Endothelial cell of umbilical vein (primary cell): ENCODE measurements at regions not wholly inside any gene's neighbourhood (a gene's known extent, or its start where the extent isn't known, plus 50 kb on each side); places are given as distances from the start of the nearest gene placed in this dataset.

ENCODE experiments used
- BruUV-seq: library from RNA; stranded (reverse); fragments of 400-500 nt; replicated peaks from 2 replicates; lab custom pipeline; 2021; lab: Mats Ljungman, UMichigan
- CTCF ChIA-PET: fragments of 300-600, 350-600 bp; sonication (Branson Sonifier 250); formaldehyde crosslinking; loops from one replicate; lab custom pipeline; 2021; ENCODE audit warnings: antibody characterized with exemption, inconsistent platforms; lab: Charles Lee
- POLR2A ChIA-PET: fragments of 300-600, 350-600 bp; sonication (Branson Sonifier 250); formaldehyde crosslinking; loops from one replicate; lab custom pipeline; 2021; ENCODE audit warnings: antibody characterized with exemption, inconsistent platforms; lab: Charles Lee
- DNase-seq: peaks from one replicate; pipeline ENCODE4 v3.0.0-alpha.2; 2011; ENCODE audit warnings: low read depth, low spot score
- FAIRE-seq: peaks from 2 replicates; lab custom pipeline; 2011; peaks lifted over from hg19 to GRCh38; lab: Jason Lieb, UNC
- H2AFZ ChIP-seq: 2 replicates; pipeline ENCODE4 v1.6.0; 2012; ENCODE audit warnings: low read depth, low read length, control low read depth, inconsistent platforms
- H3K27ac ChIP-seq: 2 replicates; pipeline ENCODE4 v1.5.1; 2011; ENCODE audit warnings: low read depth, mild to moderate bottlenecking, control low read depth, low read length, moderate library complexity; ENCODE audit not compliant: insufficient read depth
- H3K27me3 ChIP-seq, 2 experiments: 2 replicates each; pipeline versions ENCODE4 v1.6.0 to v1.6.1; 2011; ENCODE audit warnings: low read length in 2 of 2, mixed read lengths in 1 of 2; ENCODE audit not compliant: control insufficient read depth in 2 of 2, insufficient read depth in 2 of 2
- H3K36me3 ChIP-seq, 2 experiments: 2 replicates in 1 of 2; 3 replicates in 1 of 2; pipeline ENCODE4 v1.5.1; 2011; ENCODE audit warnings: low read length in 2 of 2, mild to moderate bottlenecking in 1 of 2, moderate library complexity in 1 of 2; ENCODE audit not compliant: control insufficient read depth in 2 of 2, insufficient read depth in 2 of 2; ENCODE audit errors: extremely low read depth in 1 of 2
- H3K4me1 ChIP-seq: 3 replicates; pipeline ENCODE4 v1.5.1; 2011; ENCODE audit warnings: mild to moderate bottlenecking, low read length; ENCODE audit not compliant: control insufficient read depth, insufficient read depth; ENCODE audit errors: extremely low read depth
- H3K4me2 ChIP-seq: 2 replicates; pipeline ENCODE4 v1.6.1; 2011; ENCODE audit warnings: low read length, control low read depth, mixed read lengths; ENCODE audit not compliant: insufficient read depth
- H3K4me3 ChIP-seq, 3 experiments: fragments of 200-600 bp in 1 of 3; sonication (generic), shearing (Covaris generic) in 1 of 3; replicated peaks in 1 of 3; 2 replicates each; pipeline ENCODE4 v1.5.1; 2011 to 2016; ENCODE audit warnings: control low read depth in 3 of 3, low read length in 3 of 3, mild to moderate bottlenecking in 2 of 3, inconsistent platforms in 1 of 3, low read depth in 1 of 3, moderate library complexity in 1 of 3; ENCODE audit not compliant: insufficient read depth in 1 of 3
- H3K79me2 ChIP-seq: 2 replicates; pipeline ENCODE4 v1.6.0; 2012; ENCODE audit warnings: low read length, inconsistent platforms; ENCODE audit not compliant: control insufficient read depth, insufficient read depth
- H3K9ac ChIP-seq: replicated peaks from 2 replicates; pipeline ENCODE3; 2011; ENCODE audit warnings: low read length, control low read depth; ENCODE audit not compliant: insufficient read depth; ENCODE audit errors: extremely low read depth
- H3K9me1 ChIP-seq: replicated peaks from 3 replicates; pipeline ENCODE4 v1.6.0; 2011; ENCODE audit warnings: mild to moderate bottlenecking, low read length; ENCODE audit not compliant: control insufficient read depth, insufficient read depth; ENCODE audit errors: extremely low read depth
- H3K9me3 ChIP-seq: replicated peaks from 2 replicates; pipeline ENCODE4 v1.5.1; 2012; ENCODE audit warnings: low read length, inconsistent platforms; ENCODE audit not compliant: control insufficient read depth, insufficient read depth
- H4K20me1 ChIP-seq: replicated peaks from 2 replicates; pipeline ENCODE3; 2011; ENCODE audit warnings: mild to moderate bottlenecking, low read length; ENCODE audit not compliant: control insufficient read depth, insufficient read depth; ENCODE audit errors: extremely low read depth
- EZH2 ChIP-seq: IDR thresholded peaks from 2 replicates; pipeline ENCODE4 v1.6.1; 2012; ENCODE audit warnings: borderline replicate concordance, low read depth, mild to moderate bottlenecking, moderate library complexity, low read length, inconsistent platforms; ENCODE audit not compliant: severe bottlenecking
- JUN ChIP-seq: IDR thresholded peaks from 2 replicates; pipeline ENCODE4 v1.6.1; 2011; ENCODE audit warnings: borderline replicate concordance, low read depth; ENCODE audit not compliant: insufficient read length, insufficient read depth
- MYC ChIP-seq: IDR thresholded peaks from one replicate; pipeline ENCODE4 v1.6.1; 2011; ENCODE audit warnings: mild to moderate bottlenecking, low read depth, low read length
- POLR2AphosphoS5 ChIP-seq: IDR thresholded peaks from 2 replicates; pipeline ENCODE4 v1.6.1; 2012; ENCODE audit warnings: low read depth, mild to moderate bottlenecking, control low read depth, low read length, moderate library complexity; ENCODE audit not compliant: insufficient read depth
- dilution Hi-C: fragments of 300-500 bp; cut with MboI; formaldehyde crosslinking; loops from one replicate; pipeline ENCODE4 v1.15.0; 2019; ENCODE audit warnings: low sequenced_read_pairs; ENCODE audit not compliant: extremely low pct_ligation_motif_present
- intact Hi-C: fragments of 100-400 bp; cut with micrococcal nuclease; formaldehyde crosslinking; loops from one replicate; pipeline ENCODE4 v1.10.0; 2022
- TF ChIP-seq, protein P1 (sequence below), 2 donors: IDR thresholded peaks; 1 replicate in 1 of 2; 2 replicates in 1 of 2; pipeline ENCODE4 v1.5.1; 2011; ENCODE audit warnings: low read length in 2 of 2, mild to moderate bottlenecking in 2 of 2, moderate library complexity in 2 of 2, control low read depth in 1 of 2, inconsistent platforms in 1 of 2, low read depth in 1 of 2; ENCODE audit not compliant: insufficient read depth in 1 of 2; ENCODE audit errors: extremely low read depth in 1 of 2

DNA sequence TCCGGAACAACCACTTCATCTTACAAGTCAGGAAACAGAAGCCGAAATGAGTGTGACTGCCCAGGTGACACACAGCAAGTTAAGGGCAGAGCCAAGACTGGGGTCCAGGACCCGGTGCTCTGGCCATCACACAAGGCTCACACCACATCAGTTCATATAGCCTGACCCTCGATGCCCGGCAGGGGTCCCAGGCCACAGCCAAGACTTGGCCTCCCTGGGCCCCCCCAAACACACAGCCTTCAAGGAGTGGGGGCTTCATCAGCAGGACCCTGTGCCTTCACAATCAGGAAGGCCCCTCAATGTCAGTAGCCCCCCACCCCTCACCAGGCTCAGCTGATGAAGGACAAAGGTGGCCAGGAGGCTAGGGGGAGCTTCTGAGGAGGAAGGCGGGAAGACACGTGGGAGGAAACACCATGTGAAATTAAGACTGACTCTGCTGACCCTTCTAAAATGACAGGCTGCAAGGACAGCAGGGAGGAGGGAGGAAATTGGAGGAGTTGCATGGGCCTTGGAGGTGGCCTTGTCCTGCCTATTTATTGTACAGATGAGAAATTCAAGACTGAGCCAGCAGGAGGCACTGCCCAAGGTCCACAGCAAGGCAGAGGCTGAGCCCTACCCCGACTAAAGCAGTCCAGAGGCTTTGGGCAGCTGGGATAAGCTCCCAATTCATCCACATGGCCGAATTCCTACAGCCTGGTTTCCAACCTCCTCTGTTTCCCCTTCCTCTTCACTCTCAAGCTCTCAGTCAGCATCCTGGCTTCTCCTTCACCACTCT, 216.1 kb upstream of the ZMIZ1 start:
- Histone ChIP-seq H3K4me2 (no peak overlapping the region), H3K79me2 (no peaks in the 10 kb centered on the region), H3K36me3 (no peaks in the 10 kb centered on the region), H3K4me1 (no peaks in the 10 kb centered on the region), H3K9me1 (no peaks in the 10 kb centered on the region), H3K9ac (no peak overlapping the region), H4K20me1 (no peaks in the 10 kb centered on the region), H3K4me3 (no peak overlapping the region), H3K27me3 (peaks cover 0 to 9% of the 10 kb centered on the region in 2 experiments), H3K27ac (no peak overlapping the region), H3K9me3 (no peaks in the 10 kb centered on the region), H2AFZ (no peak overlapping the region)
- POLR2A ChIA-PET = no interaction called here
- intact Hi-C loops = loop anchor here (1.0 kb wide), 2 partner anchors 216 to 345 kb away; partner anchors contain the start of gene ZMIZ1
- no peak for TF ChIP-seq POLR2AphosphoS5
- TF ChIP-seq, protein P1, sequence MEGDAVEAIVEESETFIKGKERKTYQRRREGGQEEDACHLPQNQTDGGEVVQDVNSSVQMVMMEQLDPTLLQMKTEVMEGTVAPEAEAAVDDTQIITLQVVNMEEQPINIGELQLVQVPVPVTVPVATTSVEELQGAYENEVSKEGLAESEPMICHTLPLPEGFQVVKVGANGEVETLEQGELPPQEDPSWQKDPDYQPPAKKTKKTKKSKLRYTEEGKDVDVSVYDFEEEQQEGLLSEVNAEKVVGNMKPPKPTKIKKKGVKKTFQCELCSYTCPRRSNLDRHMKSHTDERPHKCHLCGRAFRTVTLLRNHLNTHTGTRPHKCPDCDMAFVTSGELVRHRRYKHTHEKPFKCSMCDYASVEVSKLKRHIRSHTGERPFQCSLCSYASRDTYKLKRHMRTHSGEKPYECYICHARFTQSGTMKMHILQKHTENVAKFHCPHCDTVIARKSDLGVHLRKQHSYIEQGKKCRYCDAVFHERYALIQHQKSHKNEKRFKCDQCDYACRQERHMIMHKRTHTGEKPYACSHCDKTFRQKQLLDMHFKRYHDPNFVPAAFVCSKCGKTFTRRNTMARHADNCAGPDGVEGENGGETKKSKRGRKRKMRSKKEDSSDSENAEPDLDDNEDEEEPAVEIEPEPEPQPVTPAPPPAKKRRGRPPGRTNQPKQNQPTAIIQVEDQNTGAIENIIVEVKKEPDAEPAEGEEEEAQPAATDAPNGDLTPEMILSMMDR (IDR thresholded peaks at IDR 0.05; ENCODE audit: extremely low read depth in 1 of 2, insufficient read depth in 1 of 2, low read depth in 1 of 2, low read length in 2 of 2) = peak; percentile 17 to 30
- TF ChIP-seq EZH2 = no peak
- no peak for TF ChIP-seq MYC
- TF ChIP-seq JUN = no peak
- dilution Hi-C loops = no loop called here
- DNase-seq = peak; percentile 11
- BruUV-seq = no TSS peak
- no peak for FAIRE-seq
- CTCF ChIA-PET = interaction anchor here (0.7 to 3.4 kb wide), 7 partner anchors 8 to 350 kb away, joined by 3 to 19 read pairs (median 4); no protein-coding TSS in a partner anchor
